22Rv1 (cell line): ENCODE measurements at regions not wholly inside any gene's neighbourhood (a gene's known extent, or its start where the extent isn't known, plus 50 kb on each side); places are given as distances from the start of the nearest gene placed in this dataset.

Experiments
- H3K27ac ChIP-seq: fragments of 450-650 bp; 2 replicates; pipeline ENCODE4 v1.5.1; 2017
- ZFX ChIP-seq: fragments of 450-650 bp; IDR thresholded peaks from 2 replicates; pipeline ENCODE4 v1.6.1; 2017; ENCODE audit warnings: antibody characterized with exemption, borderline replicate concordance
- TF ChIP-seq, protein P1 (sequence below): fragments of 450-650 bp; IDR thresholded peaks from 2 replicates; pipeline ENCODE4 v1.5.1; 2017; ENCODE audit warnings: mild to moderate bottlenecking

DNA sequence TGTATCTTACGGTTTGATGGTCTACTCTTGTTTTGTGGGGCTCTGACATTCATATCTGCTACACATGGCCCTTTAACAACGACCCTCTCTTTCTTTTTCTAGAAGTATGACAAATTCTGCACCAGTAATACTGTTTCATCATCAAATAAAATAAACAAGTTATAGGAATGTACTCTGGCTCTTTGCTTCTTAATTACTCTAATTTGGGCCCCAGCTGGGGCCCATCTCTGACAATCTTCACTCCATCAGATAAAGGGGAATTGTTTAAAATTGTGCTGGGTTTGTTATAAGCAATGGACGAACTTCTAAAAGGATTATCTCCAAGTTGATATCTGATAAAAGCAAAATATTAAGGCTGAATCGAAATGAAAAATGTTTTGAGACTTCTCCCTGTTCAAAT is 343.6 kb upstream of the JAG1 start:
- no peak overlapping the region for H3K27ac ChIP-seq
- TF ChIP-seq, protein P1, sequence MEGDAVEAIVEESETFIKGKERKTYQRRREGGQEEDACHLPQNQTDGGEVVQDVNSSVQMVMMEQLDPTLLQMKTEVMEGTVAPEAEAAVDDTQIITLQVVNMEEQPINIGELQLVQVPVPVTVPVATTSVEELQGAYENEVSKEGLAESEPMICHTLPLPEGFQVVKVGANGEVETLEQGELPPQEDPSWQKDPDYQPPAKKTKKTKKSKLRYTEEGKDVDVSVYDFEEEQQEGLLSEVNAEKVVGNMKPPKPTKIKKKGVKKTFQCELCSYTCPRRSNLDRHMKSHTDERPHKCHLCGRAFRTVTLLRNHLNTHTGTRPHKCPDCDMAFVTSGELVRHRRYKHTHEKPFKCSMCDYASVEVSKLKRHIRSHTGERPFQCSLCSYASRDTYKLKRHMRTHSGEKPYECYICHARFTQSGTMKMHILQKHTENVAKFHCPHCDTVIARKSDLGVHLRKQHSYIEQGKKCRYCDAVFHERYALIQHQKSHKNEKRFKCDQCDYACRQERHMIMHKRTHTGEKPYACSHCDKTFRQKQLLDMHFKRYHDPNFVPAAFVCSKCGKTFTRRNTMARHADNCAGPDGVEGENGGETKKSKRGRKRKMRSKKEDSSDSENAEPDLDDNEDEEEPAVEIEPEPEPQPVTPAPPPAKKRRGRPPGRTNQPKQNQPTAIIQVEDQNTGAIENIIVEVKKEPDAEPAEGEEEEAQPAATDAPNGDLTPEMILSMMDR, result no peak
- no peak for TF ChIP-seq ZFX

DNA sequence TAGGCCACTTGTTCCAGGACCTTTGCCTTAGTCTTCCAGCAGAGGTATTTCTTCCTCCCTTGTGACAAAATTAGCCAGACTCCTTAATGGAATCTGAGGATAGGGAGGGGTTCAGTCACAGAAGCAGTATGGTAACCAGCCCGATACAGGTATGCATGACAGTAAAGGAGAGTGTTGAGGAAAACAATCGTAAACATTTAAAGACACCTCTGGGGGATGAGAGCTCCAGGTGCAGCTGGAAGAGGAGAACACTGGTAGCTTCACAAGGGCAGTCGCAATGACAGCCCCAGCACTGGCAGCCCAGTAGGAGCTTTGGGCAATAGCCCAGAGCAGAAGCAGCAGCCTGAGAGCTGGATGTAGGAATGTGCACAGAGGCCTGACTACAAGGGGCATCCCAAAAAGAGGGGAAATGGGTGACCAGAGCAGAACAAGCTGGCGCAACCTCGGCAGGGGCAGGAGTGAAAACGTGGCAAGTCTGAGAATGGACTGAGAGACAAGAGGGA is 344.9 kb upstream of the JAG1 start:
- no peak for TF ChIP-seq ZFX
- TF ChIP-seq, protein P1, result no peak
- no peak overlapping the region for H3K27ac ChIP-seq

DNA sequence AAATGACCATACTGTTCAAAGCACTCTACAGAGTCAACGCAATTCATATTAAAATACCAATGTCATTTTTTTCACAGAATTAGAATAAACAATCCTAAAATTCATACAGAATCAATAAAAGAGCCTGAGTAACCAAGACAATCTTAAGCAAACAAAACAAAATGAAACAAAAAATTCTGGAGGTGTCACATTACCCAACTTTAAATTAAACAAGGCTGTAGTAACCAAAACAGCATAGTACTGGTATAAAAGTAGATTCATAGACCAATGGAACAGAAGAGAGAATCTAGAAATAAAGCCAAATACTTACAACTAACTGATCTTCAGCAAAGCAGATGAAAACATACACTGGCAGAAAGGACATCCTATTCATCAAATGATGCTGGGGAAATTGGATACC is 346.9 kb upstream of the JAG1 start:
- TF ChIP-seq, protein P1, result no peak
- TF ChIP-seq ZFX, result no peak
- no peak overlapping the region for H3K27ac ChIP-seq

DNA sequence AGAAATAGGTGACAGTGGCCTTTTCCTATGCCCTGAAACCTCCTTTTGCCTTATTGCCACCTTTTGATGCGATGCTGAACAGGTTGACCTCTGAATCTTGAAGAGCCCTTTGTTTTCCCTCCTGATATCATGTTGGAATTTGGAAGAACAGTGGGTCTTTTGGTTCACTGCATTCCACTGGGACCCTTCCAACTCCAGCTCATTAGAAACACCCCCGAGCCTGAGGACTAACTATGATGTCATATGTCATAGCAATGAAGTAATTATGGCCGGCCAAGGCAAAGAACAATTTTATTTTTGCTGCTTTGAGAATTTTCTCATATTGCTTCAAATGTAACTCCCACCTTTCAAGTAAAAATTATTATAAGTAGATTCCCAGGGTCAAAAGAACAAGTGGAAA is 353.4 kb upstream of the JAG1 start:
- H3K27ac ChIP-seq, result no peak overlapping the region
- TF ChIP-seq, protein P1, result no peak

DNA sequence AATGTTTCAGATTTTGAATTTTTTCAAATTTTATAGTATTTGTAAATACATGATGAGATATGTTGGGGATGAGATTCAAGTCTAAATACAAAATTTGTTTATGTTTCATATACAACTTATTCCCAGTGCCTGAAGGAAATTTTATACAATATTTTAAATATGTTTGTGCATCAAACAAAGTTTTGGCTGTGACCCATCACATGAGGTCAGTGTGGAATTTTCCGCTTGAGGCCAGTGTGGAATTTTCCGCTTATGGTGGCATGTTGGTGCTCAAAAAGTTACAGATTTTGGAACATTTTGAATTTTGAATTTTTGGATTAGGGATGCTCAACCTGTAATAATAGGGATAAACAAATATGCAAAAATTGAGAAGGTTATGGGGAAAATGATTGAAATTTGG is 356.6 kb upstream of the JAG1 start:
- TF ChIP-seq, protein P1, result no peak
- no peak for TF ChIP-seq ZFX

DNA sequence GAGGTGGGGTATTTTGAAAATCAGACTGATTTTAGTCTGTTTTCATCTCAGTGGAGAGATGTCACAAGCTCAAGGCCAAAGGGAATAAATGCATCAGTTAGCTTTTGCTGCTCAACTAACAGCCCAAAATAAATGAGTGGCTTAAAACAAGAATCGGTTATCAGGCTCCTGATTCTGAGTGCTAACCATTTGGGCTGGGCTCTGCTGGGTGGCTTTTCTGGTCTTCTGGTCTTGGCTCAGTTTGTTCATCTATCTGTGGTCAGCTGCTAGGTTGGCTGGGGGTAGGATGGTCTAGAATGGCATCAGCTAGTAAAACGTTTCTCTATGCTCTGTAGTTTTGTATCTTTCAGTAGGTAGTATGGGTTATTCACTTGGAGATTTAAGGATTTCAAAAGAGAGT is 357.5 kb upstream of the JAG1 start:
- H3K27ac ChIP-seq, result no peak overlapping the region
- TF ChIP-seq, protein P1, result no peak
- no peak for TF ChIP-seq ZFX

More for the DNA sequence above, 356.6 kb upstream of the JAG1 start:
- H3K27ac ChIP-seq, result no peak overlapping the region

DNA sequence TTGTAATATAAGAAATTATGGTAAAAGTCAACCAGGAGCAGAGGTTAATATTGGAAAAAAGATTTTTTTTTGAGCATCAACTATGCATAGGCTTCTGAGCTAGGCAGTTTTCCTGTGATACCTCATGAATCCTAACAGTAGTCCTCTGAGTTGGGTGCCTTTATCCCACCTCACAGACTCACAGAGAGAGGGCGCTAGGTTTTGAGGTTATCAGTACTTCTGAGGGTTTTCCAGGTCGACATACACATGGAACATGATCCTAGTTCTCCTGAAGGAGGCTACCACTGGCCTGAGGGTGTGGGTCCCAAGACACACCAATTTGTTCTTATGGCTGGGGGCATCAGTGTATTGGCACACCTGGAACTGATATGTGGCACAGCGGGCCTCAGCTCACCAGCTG is 358.8 kb upstream of the JAG1 start:
- H3K27ac ChIP-seq, result no peak overlapping the region
- TF ChIP-seq ZFX, result no peak
- TF ChIP-seq, protein P1, result no peak
